ENCODE measurements at regions not wholly inside any gene's neighbourhood (a gene's known extent, or its start where the extent isn't known, plus 50 kb on each side); places are given as distances from the start of the nearest gene placed in this dataset.

GRCh38 chr13:74622284-74622683 is 488.1 kb upstream of the KLF12 start:
- no peak for TF ChIP-seq CTCF (IDR thresholded peaks at IDR 0.05; ENCODE audit: control extremely low read depth in 1 of 3, insufficient read depth in 1 of 3, low read depth in 1 of 3, low read length in 3 of 3)
- no peak for TF ChIP-seq EZH2 (IDR thresholded peaks at IDR 0.05; ENCODE audit: low read depth, low read length, severe bottlenecking)
- TF ChIP-seq KDM1A (IDR thresholded peaks at IDR 0.05; ENCODE audit: borderline replicate concordance, low read length) = no peak
